ENCODE measurements at regions not wholly inside any gene's neighbourhood (a gene's known extent, or its start where the extent isn't known, plus 50 kb on each side); places are given as distances from the start of the nearest gene placed in this dataset.

DNA sequence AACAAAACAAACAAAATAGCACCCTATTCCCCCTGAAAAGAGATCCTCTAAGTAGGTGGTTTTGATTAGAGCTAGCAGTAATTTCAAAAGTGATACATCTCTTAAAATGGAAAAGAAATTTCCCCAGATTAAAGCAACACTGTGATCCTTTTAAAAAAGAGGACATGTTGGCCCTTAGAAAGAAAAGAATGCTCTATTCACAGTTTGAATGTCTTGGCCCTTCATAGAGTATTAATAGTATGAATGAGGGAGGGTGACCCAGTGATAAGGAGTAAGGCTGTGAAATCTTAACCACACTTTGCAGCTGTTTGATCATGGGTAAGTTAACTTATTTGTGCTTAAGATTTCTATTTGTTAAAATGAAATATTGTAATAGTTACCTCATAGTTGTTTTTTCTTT lies 467.7 kb upstream of the MEF2C start:
- TF ChIP-seq, protein P1, sequence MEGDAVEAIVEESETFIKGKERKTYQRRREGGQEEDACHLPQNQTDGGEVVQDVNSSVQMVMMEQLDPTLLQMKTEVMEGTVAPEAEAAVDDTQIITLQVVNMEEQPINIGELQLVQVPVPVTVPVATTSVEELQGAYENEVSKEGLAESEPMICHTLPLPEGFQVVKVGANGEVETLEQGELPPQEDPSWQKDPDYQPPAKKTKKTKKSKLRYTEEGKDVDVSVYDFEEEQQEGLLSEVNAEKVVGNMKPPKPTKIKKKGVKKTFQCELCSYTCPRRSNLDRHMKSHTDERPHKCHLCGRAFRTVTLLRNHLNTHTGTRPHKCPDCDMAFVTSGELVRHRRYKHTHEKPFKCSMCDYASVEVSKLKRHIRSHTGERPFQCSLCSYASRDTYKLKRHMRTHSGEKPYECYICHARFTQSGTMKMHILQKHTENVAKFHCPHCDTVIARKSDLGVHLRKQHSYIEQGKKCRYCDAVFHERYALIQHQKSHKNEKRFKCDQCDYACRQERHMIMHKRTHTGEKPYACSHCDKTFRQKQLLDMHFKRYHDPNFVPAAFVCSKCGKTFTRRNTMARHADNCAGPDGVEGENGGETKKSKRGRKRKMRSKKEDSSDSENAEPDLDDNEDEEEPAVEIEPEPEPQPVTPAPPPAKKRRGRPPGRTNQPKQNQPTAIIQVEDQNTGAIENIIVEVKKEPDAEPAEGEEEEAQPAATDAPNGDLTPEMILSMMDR (IDR thresholded peaks at IDR 0.05) = no peak
- TF ChIP-seq POLR2A (IDR thresholded peaks at IDR 0.05) = no peak
